ENCODE measurements at regions not wholly inside any gene's neighbourhood (a gene's known extent, or its start where the extent isn't known, plus 50 kb on each side); places are given as distances from the start of the nearest gene placed in this dataset.

DNA sequence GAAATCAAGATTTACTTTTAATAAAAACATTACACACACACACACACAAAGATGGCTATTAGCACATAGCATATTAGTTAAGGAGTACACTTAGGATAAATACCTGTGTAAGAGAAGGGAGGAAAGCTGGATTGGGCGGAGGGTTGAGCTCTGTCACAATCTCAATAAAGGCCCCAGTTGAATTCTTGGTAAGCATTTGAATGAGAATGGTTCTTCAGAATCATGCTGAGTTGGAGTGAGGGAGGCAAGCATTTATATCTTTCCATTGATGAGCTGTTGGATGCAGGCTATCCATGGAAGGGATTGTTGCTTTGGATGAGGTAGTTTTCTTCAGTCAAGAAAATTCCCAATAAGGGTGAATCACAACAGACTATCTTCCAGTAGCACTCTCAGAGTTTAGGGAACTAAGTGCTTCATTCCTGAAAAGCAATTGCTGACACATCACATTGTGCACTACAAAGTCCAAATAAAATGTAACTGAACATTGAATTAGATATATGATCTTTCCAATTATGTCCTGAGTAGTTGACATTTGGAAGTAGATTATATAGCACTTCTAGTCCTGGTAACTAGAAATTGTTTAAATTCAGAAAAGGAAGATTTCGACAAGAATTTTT is 95.7 kb downstream of the SUCNR1 start:
- no peak overlapping the region for H3K27ac ChIP-seq
- TF ChIP-seq POLR2A (IDR thresholded peaks at IDR 0.05) (no peak), POLR2AphosphoS5 (IDR thresholded peaks at IDR 0.05) (no peak), EP300 (IDR thresholded peaks at IDR 0.05) (no peak)
- TF ChIP-seq, protein P1, sequence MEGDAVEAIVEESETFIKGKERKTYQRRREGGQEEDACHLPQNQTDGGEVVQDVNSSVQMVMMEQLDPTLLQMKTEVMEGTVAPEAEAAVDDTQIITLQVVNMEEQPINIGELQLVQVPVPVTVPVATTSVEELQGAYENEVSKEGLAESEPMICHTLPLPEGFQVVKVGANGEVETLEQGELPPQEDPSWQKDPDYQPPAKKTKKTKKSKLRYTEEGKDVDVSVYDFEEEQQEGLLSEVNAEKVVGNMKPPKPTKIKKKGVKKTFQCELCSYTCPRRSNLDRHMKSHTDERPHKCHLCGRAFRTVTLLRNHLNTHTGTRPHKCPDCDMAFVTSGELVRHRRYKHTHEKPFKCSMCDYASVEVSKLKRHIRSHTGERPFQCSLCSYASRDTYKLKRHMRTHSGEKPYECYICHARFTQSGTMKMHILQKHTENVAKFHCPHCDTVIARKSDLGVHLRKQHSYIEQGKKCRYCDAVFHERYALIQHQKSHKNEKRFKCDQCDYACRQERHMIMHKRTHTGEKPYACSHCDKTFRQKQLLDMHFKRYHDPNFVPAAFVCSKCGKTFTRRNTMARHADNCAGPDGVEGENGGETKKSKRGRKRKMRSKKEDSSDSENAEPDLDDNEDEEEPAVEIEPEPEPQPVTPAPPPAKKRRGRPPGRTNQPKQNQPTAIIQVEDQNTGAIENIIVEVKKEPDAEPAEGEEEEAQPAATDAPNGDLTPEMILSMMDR (IDR thresholded peaks at IDR 0.05), result no peak
- H3K4me1 ChIP-seq, result no peaks in the 10 kb centered on the region
- H3K9me3 ChIP-seq, result no peaks in the 10 kb centered on the region
- ATAC-seq, result no peak
- H3K36me3 ChIP-seq, result no peaks in the 10 kb centered on the region
- H3K4me3 ChIP-seq, result no peak overlapping the region
- 79 to 87% methylated on average over 2 of the region's 2 CpGs for WGBS, 2 donors (ENCODE audit: low coverage in 1 of 2)
- H3K27me3 ChIP-seq, result no peaks in the 10 kb centered on the region

DNA sequence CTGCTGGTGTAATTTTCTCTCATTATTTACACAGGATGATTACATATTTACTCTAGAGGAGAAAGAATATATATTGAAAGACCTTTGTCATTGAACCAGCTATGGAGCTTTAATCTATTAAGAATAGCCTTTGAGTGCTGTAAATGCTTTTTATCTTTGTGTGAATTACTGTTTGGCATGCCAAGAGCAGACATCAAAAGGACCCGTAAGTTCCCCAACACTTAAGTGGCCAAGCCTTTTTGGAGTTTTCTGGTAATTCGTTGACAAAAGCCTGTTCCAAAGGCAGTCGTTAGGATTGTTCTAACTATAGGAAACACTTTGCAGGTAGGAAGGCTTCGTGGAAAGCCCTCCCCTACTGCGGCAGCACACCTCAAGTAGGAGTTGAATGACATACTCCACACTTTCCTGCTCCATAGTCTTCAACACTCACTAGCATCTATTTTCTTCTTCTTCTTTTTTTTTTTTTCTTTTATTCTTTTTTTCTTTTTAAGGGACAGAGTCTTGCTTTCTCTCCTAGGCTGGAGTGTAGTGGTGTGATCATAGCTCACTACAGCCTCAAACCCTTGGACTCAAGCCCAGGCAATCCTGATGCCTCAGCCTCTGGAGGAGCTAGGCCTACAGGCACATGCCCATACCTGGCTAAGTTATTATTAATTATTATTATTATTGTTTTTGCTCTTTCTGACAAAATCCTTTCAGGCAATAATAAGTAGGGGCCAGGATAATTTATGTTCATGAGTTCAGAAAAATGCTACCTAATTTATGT is 98.6 kb downstream of the SUCNR1 start:
- H3K9me3 ChIP-seq, result no peaks in the 10 kb centered on the region
- H3K27me3 ChIP-seq, result no peaks in the 10 kb centered on the region
- no peak overlapping the region for H3K4me3 ChIP-seq
- H3K27ac ChIP-seq, result no peak overlapping the region
- H3K4me1 ChIP-seq, result no peaks in the 10 kb centered on the region
- TF ChIP-seq, protein P1 (IDR thresholded peaks at IDR 0.05), result no peak
- TF ChIP-seq POLR2A (IDR thresholded peaks at IDR 0.05), result no peak
- no peak for TF ChIP-seq EP300 (IDR thresholded peaks at IDR 0.05)
- TF ChIP-seq POLR2AphosphoS5 (IDR thresholded peaks at IDR 0.05), result no peak
- H3K36me3 ChIP-seq, result no peaks in the 10 kb centered on the region
- WGBS, 2 donors (ENCODE audit: low coverage in 1 of 2), result 75 to 79% methylated on average over 4 to 5 of the region's 5 CpGs
- no peak for ATAC-seq

DNA sequence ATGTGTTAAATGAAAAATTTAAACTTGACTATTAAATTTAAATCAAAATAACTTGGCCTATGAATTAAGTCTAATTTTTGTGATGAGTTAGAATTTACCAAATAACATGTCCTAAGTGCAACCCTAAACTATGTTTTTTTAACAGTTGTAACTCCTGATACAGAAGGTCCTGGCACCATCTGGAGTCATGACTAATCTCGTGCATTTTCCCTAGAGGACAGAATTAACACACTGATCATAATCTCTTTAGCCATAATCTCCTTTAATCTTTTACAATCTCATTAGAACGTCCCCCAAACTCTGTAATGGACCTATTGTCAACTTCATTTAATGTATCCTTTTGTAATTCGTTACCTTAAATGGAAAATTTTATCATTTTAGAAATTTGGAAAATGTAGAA is 100.6 kb downstream of the SUCNR1 start:
- H3K9me3 ChIP-seq, result no peaks in the 10 kb centered on the region
- H3K27ac ChIP-seq, result no peak overlapping the region
- H3K4me3 ChIP-seq, result no peak overlapping the region
- no peak for ATAC-seq
- H3K27me3 ChIP-seq, result no peaks in the 10 kb centered on the region
- TF ChIP-seq, protein P1 (IDR thresholded peaks at IDR 0.05), result no peak
- TF ChIP-seq EP300 (IDR thresholded peaks at IDR 0.05) (no peak), POLR2AphosphoS5 (IDR thresholded peaks at IDR 0.05) (no peak), POLR2A (IDR thresholded peaks at IDR 0.05) (no peak)
- WGBS, 2 donors (ENCODE audit: low coverage in 1 of 2), result 48 to 68% methylated on average over 3 of the region's 3 CpGs
- no peaks in the 10 kb centered on the region for H3K4me1 ChIP-seq
- H3K36me3 ChIP-seq, result no peaks in the 10 kb centered on the region

DNA sequence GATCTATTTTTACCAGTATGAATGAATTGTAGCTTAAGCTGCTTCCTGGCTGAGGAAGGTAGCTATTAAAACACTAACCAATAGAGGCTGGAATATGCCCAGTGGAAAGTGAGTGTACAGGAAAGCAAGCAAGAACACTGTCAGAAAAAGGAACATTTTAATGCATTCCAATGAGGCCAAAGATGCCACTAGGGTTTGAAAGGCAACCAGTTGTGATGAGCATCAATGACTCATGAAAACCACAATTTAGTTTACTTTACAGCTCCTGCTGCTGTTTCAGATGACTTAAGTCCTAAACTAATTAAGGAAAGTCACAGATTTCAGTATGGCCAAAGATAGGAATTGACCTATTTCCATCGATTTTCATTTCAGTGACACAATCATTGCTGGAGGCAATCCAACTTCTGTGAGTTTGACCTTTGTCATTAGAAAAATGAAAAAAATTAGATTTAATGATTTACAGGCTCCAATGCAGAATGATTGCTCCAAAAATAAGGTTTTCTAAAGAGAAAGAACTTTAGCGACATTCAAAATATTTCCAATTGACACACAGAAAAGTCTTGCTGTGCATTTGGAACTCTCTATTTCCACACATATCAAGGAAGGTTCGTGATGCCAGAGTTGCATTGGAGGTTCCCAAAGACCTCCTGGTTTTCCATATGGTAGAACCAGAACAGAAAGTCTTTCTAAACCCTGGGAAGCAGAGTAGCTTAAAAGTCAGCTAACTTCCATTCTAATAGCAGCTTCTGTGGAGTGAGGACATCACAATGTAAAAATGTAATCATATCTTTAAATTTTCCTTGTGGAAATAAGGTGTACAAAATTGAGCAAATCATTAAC is 103.0 kb downstream of the SUCNR1 start:
- WGBS, 2 donors (ENCODE audit: low coverage in 1 of 2), result 43 to 50% methylated on average over 1 to 3 of the region's 3 CpGs
- peak; percentile 66 for ATAC-seq
- no peak overlapping the region for H3K27ac ChIP-seq
- no peaks in the 10 kb centered on the region for H3K27me3 ChIP-seq
- TF ChIP-seq EP300 (IDR thresholded peaks at IDR 0.05), result no peak
- no peak for TF ChIP-seq POLR2A (IDR thresholded peaks at IDR 0.05)
- TF ChIP-seq, protein P1 (IDR thresholded peaks at IDR 0.05), result no peak
- TF ChIP-seq POLR2AphosphoS5 (IDR thresholded peaks at IDR 0.05), result peak; percentile 55
- no peaks in the 10 kb centered on the region for H3K9me3 ChIP-seq
- H3K4me3 ChIP-seq, result no peak overlapping the region
- H3K36me3 ChIP-seq, result no peaks in the 10 kb centered on the region
- no peaks in the 10 kb centered on the region for H3K4me1 ChIP-seq

Data from gastroesophageal sphincter (tissue), 4 donors.